ENCODE measurements at regions not wholly inside any gene's neighbourhood (a gene's known extent, or its start where the extent isn't known, plus 50 kb on each side); places are given as distances from the start of the nearest gene placed in this dataset.

GRCh38 chr15:95681836-95682544 lies 648.5 kb upstream of the NR2F2 start:
- H3K4ac ChIP-seq (ENCODE audit: low read depth, low read length), result no peak overlapping the region
- no CpG with 5 or more reads among the region's 5 CpGs for WGBS (ENCODE audit: extremely low coverage, insufficient coverage, insufficient read length)

DNA sequence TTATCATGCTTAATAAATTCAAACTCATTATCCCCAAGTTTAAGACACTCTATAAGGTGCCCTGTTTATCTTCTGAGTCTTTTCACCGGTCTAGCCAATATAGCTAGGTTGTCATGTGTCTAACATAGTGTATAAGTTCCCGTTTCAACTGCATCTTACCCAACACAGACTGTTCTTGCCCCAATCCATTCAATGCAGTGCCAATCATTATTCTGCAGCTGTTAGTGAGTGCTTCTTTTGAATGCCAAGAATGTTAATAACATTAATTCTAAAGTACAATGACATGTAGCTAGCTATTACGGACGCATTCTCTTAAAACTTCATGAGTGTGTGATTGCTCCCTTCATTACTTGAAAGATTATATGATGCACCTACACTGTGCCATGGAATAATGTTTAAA lies 646.4 kb upstream of the NR2F2 start:
- H3K14ac ChIP-seq (ENCODE audit: low read length), result no peak overlapping the region
- H3K36me3 ChIP-seq (ENCODE audit: control insufficient read depth in 1 of 2, insufficient read depth in 2 of 2, low read length in 2 of 2), result no peaks in the 10 kb centered on the region
- H3K27me3 ChIP-seq (ENCODE audit: insufficient read depth, low read length), result no peaks in the 10 kb centered on the region
- no peaks in the 10 kb centered on the region for H3K9me3 ChIP-seq (ENCODE audit: insufficient read depth, low read depth, low read length)
- H2AK5ac ChIP-seq (ENCODE audit: low read length), result no peak overlapping the region
- H3K4me3 ChIP-seq (ENCODE audit: low read depth, low read length), result no peak overlapping the region
- no peak for DNase-seq
- H4K8ac ChIP-seq (ENCODE audit: low read depth, low read length), result no peak overlapping the region
- no peak overlapping the region for H3K4ac ChIP-seq (ENCODE audit: low read depth, low read length)
- no peak overlapping the region for H2BK120ac ChIP-seq (ENCODE audit: insufficient read depth, low read length, poor library complexity)
- H3K79me2 ChIP-seq (ENCODE audit: control insufficient read depth, insufficient read depth, low read length, poor library complexity), result no peaks in the 10 kb centered on the region
- no peak overlapping the region for H4K91ac ChIP-seq (ENCODE audit: low read depth, low read length)
- H2AFZ ChIP-seq (ENCODE audit: insufficient read depth, low read length, poor library complexity), result no peak overlapping the region
- H3K18ac ChIP-seq (ENCODE audit: low read length), result no peak overlapping the region
- no peak overlapping the region for H2BK5ac ChIP-seq (ENCODE audit: low read depth, low read length, poor library complexity)
- no peak overlapping the region for H3K23ac ChIP-seq (ENCODE audit: low read length)
- H3K27ac ChIP-seq (ENCODE audit: low read depth, low read length), result no peak overlapping the region
- no peak overlapping the region for H3K4me2 ChIP-seq (ENCODE audit: low read length)
- no peak overlapping the region for H3K9ac ChIP-seq (ENCODE audit: low read length)
- no peaks in the 10 kb centered on the region for H3K4me1 ChIP-seq (ENCODE audit: control insufficient read depth in 1 of 2, insufficient read depth in 2 of 2, low read length in 2 of 2)
- H3K79me1 ChIP-seq (ENCODE audit: low read length), result no peaks in the 10 kb centered on the region
- H2BK12ac ChIP-seq (ENCODE audit: low read length), result no peak overlapping the region
- no CpG with 5 or more reads among the region's 4 CpGs for WGBS (ENCODE audit: extremely low coverage, insufficient coverage, insufficient read length)
- no peak overlapping the region for H4K12ac ChIP-seq (ENCODE audit: low read depth, low read length)

More at GRCh38 chr15:95681836-95682544, 648.5 kb upstream of the NR2F2 start:
- Histone ChIP-seq H3K18ac (ENCODE audit: low read length) (no peak overlapping the region), H2AK5ac (ENCODE audit: low read length) (no peak overlapping the region), H4K8ac (ENCODE audit: low read depth, low read length) (no peak overlapping the region), H4K91ac (ENCODE audit: low read depth, low read length) (no peak overlapping the region), H3K14ac (ENCODE audit: low read length) (no peak overlapping the region), H3K4me2 (ENCODE audit: low read length) (no peak overlapping the region), H3K4me3 (ENCODE audit: low read depth, low read length) (no peak overlapping the region), H3K27me3 (ENCODE audit: insufficient read depth, low read length) (no peaks in the 10 kb centered on the region), H2AFZ (ENCODE audit: insufficient read depth, low read length, poor library complexity) (no peak overlapping the region), H4K12ac (ENCODE audit: low read depth, low read length) (no peak overlapping the region), H3K9me3 (ENCODE audit: insufficient read depth, low read depth, low read length) (no peaks in the 10 kb centered on the region), H3K23ac (ENCODE audit: low read length) (no peak overlapping the region), H2BK12ac (ENCODE audit: low read length) (no peak overlapping the region), H3K79me2 (ENCODE audit: control insufficient read depth, insufficient read depth, low read length, poor library complexity) (no peaks in the 10 kb centered on the region), H3K27ac (ENCODE audit: low read depth, low read length) (no peak overlapping the region), H3K79me1 (ENCODE audit: low read length) (no peaks in the 10 kb centered on the region), H3K9ac (ENCODE audit: low read length) (no peak overlapping the region), H2BK5ac (ENCODE audit: low read depth, low read length, poor library complexity) (no peak overlapping the region), H3K4me1 (ENCODE audit: control insufficient read depth in 1 of 2, insufficient read depth in 2 of 2, low read length in 2 of 2) (no peaks in the 10 kb centered on the region), H2BK120ac (ENCODE audit: insufficient read depth, low read length, poor library complexity) (no peak overlapping the region), H3K36me3 (ENCODE audit: control insufficient read depth in 1 of 2, insufficient read depth in 2 of 2, low read length in 2 of 2) (no peaks in the 10 kb centered on the region)
- DNase-seq, result no peak

DNA sequence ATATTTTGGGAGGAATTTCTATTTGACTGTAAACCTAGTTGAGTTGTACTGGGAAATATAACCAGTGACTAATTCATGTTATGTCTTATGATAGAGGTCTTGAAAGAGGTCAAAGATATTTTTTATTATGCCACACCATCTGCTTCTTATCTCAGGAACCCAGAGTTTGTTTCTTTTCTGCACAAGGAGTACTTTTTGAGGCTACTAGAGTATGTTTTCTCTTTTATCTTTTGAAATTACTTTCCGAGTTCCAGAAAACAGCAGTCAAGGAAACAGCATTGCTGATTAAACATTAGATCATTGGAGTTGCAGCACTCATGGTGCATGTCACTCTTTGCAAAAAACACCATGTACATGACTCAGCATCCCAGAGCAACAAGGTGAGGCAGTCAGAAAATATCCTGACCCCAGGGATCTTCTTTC lies 645.8 kb upstream of the NR2F2 start:
- H4K12ac ChIP-seq (ENCODE audit: low read depth, low read length), result no peak overlapping the region
- no peak overlapping the region for H3K4me2 ChIP-seq (ENCODE audit: low read length)
- no peaks in the 10 kb centered on the region for H3K79me2 ChIP-seq (ENCODE audit: control insufficient read depth, insufficient read depth, low read length, poor library complexity)
- H3K9me3 ChIP-seq (ENCODE audit: insufficient read depth, low read depth, low read length), result no peaks in the 10 kb centered on the region
- no CpG with 5 or more reads among the region's 1 CpG for WGBS (ENCODE audit: extremely low coverage, insufficient coverage, insufficient read length)
- no peak overlapping the region for H3K18ac ChIP-seq (ENCODE audit: low read length)
- no peak overlapping the region for H2BK120ac ChIP-seq (ENCODE audit: insufficient read depth, low read length, poor library complexity)
- no peak overlapping the region for H3K4ac ChIP-seq (ENCODE audit: low read depth, low read length)
- H2BK5ac ChIP-seq (ENCODE audit: low read depth, low read length, poor library complexity), result no peak overlapping the region
- H2AK5ac ChIP-seq (ENCODE audit: low read length), result no peak overlapping the region
- no peak overlapping the region for H2BK12ac ChIP-seq (ENCODE audit: low read length)
- H3K27me3 ChIP-seq (ENCODE audit: insufficient read depth, low read length), result no peaks in the 10 kb centered on the region
- no peak overlapping the region for H3K27ac ChIP-seq (ENCODE audit: low read depth, low read length)
- peak; percentile 29 to 77 for DNase-seq
- no peaks in the 10 kb centered on the region for H3K79me1 ChIP-seq (ENCODE audit: low read length)
- no peak overlapping the region for H3K9ac ChIP-seq (ENCODE audit: low read length)
- no peak overlapping the region for H2AFZ ChIP-seq (ENCODE audit: insufficient read depth, low read length, poor library complexity)
- H3K23ac ChIP-seq (ENCODE audit: low read length), result no peak overlapping the region
- H4K8ac ChIP-seq (ENCODE audit: low read depth, low read length), result no peak overlapping the region
- no peaks in the 10 kb centered on the region for H3K4me1 ChIP-seq (ENCODE audit: control insufficient read depth in 1 of 2, insufficient read depth in 2 of 2, low read length in 2 of 2)
- no peaks in the 10 kb centered on the region for H3K36me3 ChIP-seq (ENCODE audit: control insufficient read depth in 1 of 2, insufficient read depth in 2 of 2, low read length in 2 of 2)
- H4K91ac ChIP-seq (ENCODE audit: low read depth, low read length), result no peak overlapping the region
- H3K4me3 ChIP-seq (ENCODE audit: low read depth, low read length), result no peak overlapping the region
- no peak overlapping the region for H3K14ac ChIP-seq (ENCODE audit: low read length)

DNA sequence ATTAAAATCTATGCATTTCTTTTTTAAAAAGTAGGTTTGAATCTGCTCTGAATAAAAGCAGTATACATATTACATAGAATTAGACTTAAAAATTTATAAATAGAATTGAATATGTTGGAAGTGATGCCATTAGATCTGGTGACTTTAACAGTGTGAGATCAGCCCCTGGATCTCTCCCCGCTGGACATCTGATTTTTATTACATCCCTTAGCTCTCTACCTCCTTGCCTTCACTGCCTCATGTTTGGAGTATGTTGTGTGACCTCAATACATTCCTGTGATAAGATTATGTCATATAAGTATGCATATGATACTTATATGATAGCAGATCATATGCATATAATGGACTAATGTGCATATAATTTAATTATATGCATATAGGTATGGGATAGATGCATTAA lies 643.4 kb upstream of the NR2F2 start:
- Histone ChIP-seq H3K4ac (ENCODE audit: low read depth, low read length) (no peak overlapping the region), H3K36me3 (ENCODE audit: control insufficient read depth in 1 of 2, insufficient read depth in 2 of 2, low read length in 2 of 2) (no peaks in the 10 kb centered on the region), H3K27ac (ENCODE audit: low read depth, low read length) (no peak overlapping the region), H3K18ac (ENCODE audit: low read length) (no peak overlapping the region), H3K4me1 (ENCODE audit: control insufficient read depth in 1 of 2, insufficient read depth in 2 of 2, low read length in 2 of 2) (peaks cover 3 to 6% of the 10 kb centered on the region in 2 experiments), H2BK120ac (ENCODE audit: insufficient read depth, low read length, poor library complexity) (no peak overlapping the region), H3K14ac (ENCODE audit: low read length) (no peak overlapping the region), H3K4me2 (ENCODE audit: low read length) (no peak overlapping the region), H3K27me3 (ENCODE audit: insufficient read depth, low read length) (no peaks in the 10 kb centered on the region), H3K4me3 (ENCODE audit: low read depth, low read length) (no peak overlapping the region), H2BK5ac (ENCODE audit: low read depth, low read length, poor library complexity) (no peak overlapping the region), H3K79me2 (ENCODE audit: control insufficient read depth, insufficient read depth, low read length, poor library complexity) (no peaks in the 10 kb centered on the region), H4K91ac (ENCODE audit: low read depth, low read length) (no peak overlapping the region), H4K12ac (ENCODE audit: low read depth, low read length) (no peak overlapping the region), H2AK5ac (ENCODE audit: low read length) (no peak overlapping the region), H3K79me1 (ENCODE audit: low read length) (peaks cover 2% of the 10 kb centered on the region), H2AFZ (ENCODE audit: insufficient read depth, low read length, poor library complexity) (no peak overlapping the region), H3K9me3 (ENCODE audit: insufficient read depth, low read depth, low read length) (no peaks in the 10 kb centered on the region), H3K9ac (ENCODE audit: low read length) (no peak overlapping the region), H4K8ac (ENCODE audit: low read depth, low read length) (no peak overlapping the region), H2BK12ac (ENCODE audit: low read length) (no peak overlapping the region), H3K23ac (ENCODE audit: low read length) (no peak overlapping the region)
- DNase-seq, result peak in 1 of 2 donors; percentile 30
- WGBS (ENCODE audit: extremely low coverage, insufficient coverage, insufficient read length), result no CpG with 5 or more reads among the region's 1 CpG

All from trophoblast cell (in vitro differentiated cells and primary cell).